Activated CD4-positive, alpha-beta memory T cell treated with anti-CD3 and anti-CD28 coated beads for 36 hours (primary cell): ENCODE measurements at regions not wholly inside any gene's neighbourhood (a gene's known extent, or its start where the extent isn't known, plus 50 kb on each side); places are given as distances from the start of the nearest gene placed in this dataset.

Experiments used
- CTCF ChIA-PET: fragments of 350-600 bp; sonication (Branson Sonifier 250); formaldehyde crosslinking; loops from one replicate; lab custom pipeline; 2021; ENCODE audit warnings: antibody characterized with exemption, inconsistent platforms; lab: Charles Lee
- POLR2A ChIA-PET: fragments of 350-600 bp; sonication (Branson Sonifier 250); formaldehyde crosslinking; loops from one replicate; lab custom pipeline; 2021; ENCODE audit warnings: antibody characterized with exemption; lab: Charles Lee
- DNase-seq: peaks from one replicate; pipeline ENCODE4 v3.0.0-alpha.2; 2020
- H3K27ac Mint-ChIP-seq: one replicate; pipeline ENCODE4 v1.8.0; 2021; ENCODE audit warnings: mixed read lengths
- H3K27me3 Mint-ChIP-seq: one replicate; pipeline ENCODE4 v1.8.0; 2021; ENCODE audit warnings: mixed read lengths
- H3K36me3 Mint-ChIP-seq: one replicate; pipeline ENCODE4 v1.8.0; 2021; ENCODE audit warnings: mixed read lengths
- H3K4me1 Mint-ChIP-seq: one replicate; pipeline ENCODE4 v1.8.0; 2021; ENCODE audit warnings: low read depth, mixed read lengths
- H3K4me3 Mint-ChIP-seq: one replicate; pipeline ENCODE4 v1.8.0; 2021; ENCODE audit warnings: mild to moderate bottlenecking, mixed read lengths
- H3K9me3 Mint-ChIP-seq: one replicate; pipeline ENCODE4 v1.8.0; 2021; ENCODE audit warnings: mixed read lengths
- intact Hi-C: fragments of 100-400 bp; cut with micrococcal nuclease; formaldehyde crosslinking; loops from one replicate; pipeline ENCODE4 v1.15.1; 2023

GRCh38 chr9:89891591-89892304 is 286.9 kb downstream of the GADD45G start:
- H3K27me3 Mint-ChIP-seq, result peaks cover 1% of the 10 kb centered on the region
- H3K36me3 Mint-ChIP-seq, result no peaks in the 10 kb centered on the region
- ChIA-PET CTCF (interaction anchor here (1.1 kb wide), 1 partner anchor 294 kb away, joined by 4 read pairs; no protein-coding TSS in a partner anchor), POLR2A (interaction anchor here (0.6 kb wide), 1 partner anchor 544 kb away, joined by 3 read pairs; no protein-coding TSS in a partner anchor)
- intact Hi-C loops, result no loop called here
- H3K4me3 Mint-ChIP-seq, result no peak overlapping the region
- H3K4me1 Mint-ChIP-seq, result no peaks in the 10 kb centered on the region
- no peak for DNase-seq
- H3K27ac Mint-ChIP-seq, result no peak overlapping the region
- no peaks in the 10 kb centered on the region for H3K9me3 Mint-ChIP-seq

- Mint-ChIP-seq H3K9me3 (no peaks in the 10 kb centered on the region), H3K4me1 (no peaks in the 10 kb centered on the region), H3K4me3 (no peak overlapping the region), H3K36me3 (no peaks in the 10 kb centered on the region), H3K27ac (no peak overlapping the region), H3K27me3 (peaks cover 4% of the 10 kb centered on the region)
- intact Hi-C loops, result no loop called here
- no peak for DNase-seq
- ChIA-PET POLR2A (no interaction called here), CTCF (no interaction called here)
Measured at GRCh38 chr9:89892920-89893319, 288.1 kb downstream of the GADD45G start.

GRCh38 chr9:89893886-89894285 is 289.1 kb downstream of the GADD45G start:
- Mint-ChIP-seq H3K9me3 (no peaks in the 10 kb centered on the region), H3K27me3 (peaks cover 4% of the 10 kb centered on the region), H3K27ac (no peak overlapping the region), H3K36me3 (no peaks in the 10 kb centered on the region), H3K4me3 (no peak overlapping the region), H3K4me1 (no peaks in the 10 kb centered on the region)
- intact Hi-C loops, result no loop called here
- ChIA-PET CTCF (no interaction called here), POLR2A (no interaction called here)
- no peak for DNase-seq

GRCh38 chr9:89896806-89897340 is 292.1 kb downstream of the GADD45G start:
- H3K36me3 Mint-ChIP-seq, result no peaks in the 10 kb centered on the region
- intact Hi-C loops, result no loop called here
- peaks cover 11% of the 10 kb centered on the region for H3K27me3 Mint-ChIP-seq
- no peak overlapping the region for H3K4me3 Mint-ChIP-seq
- POLR2A ChIA-PET, result no interaction called here
- H3K4me1 Mint-ChIP-seq, result no peaks in the 10 kb centered on the region
- DNase-seq, result no peak
- no peak overlapping the region for H3K27ac Mint-ChIP-seq
- H3K9me3 Mint-ChIP-seq, result no peaks in the 10 kb centered on the region
- CTCF ChIA-PET, result no interaction called here

- Mint-ChIP-seq H3K27ac (no peak overlapping the region), H3K4me3 (no peak overlapping the region), H3K4me1 (no peaks in the 10 kb centered on the region), H3K27me3 (peaks cover 20% of the 10 kb centered on the region), H3K9me3 (no peaks in the 10 kb centered on the region), H3K36me3 (no peaks in the 10 kb centered on the region)
- POLR2A ChIA-PET, result no interaction called here
- DNase-seq, result no peak
- CTCF ChIA-PET, result no interaction called here
- intact Hi-C loops, result no loop called here
Measured at GRCh38 chr9:89899573-89899972, 294.8 kb downstream of the GADD45G start.

GRCh38 chr9:89901920-89902319 is 297.1 kb downstream of the GADD45G start:
- Mint-ChIP-seq H3K4me3 (no peak overlapping the region), H3K9me3 (no peaks in the 10 kb centered on the region), H3K27ac (no peak overlapping the region), H3K4me1 (no peaks in the 10 kb centered on the region), H3K27me3 (peaks cover 24% of the 10 kb centered on the region), H3K36me3 (no peaks in the 10 kb centered on the region)
- DNase-seq, result no peak
- POLR2A ChIA-PET, result no interaction called here
- intact Hi-C loops, result no loop called here
- CTCF ChIA-PET, result no interaction called here

GRCh38 chr9:89902450-89903140 is 297.8 kb downstream of the GADD45G start:
- H3K27ac Mint-ChIP-seq, result no peak overlapping the region

GRCh38 chr9:89903141-89903475 is 298.3 kb downstream of the GADD45G start:
- ChIA-PET POLR2A (no interaction called here), CTCF (no interaction called here)
- Mint-ChIP-seq H3K27me3 (peaks cover 22% of the 10 kb centered on the region), H3K36me3 (no peaks in the 10 kb centered on the region), H3K9me3 (no peaks in the 10 kb centered on the region), H3K4me1 (no peaks in the 10 kb centered on the region), H3K4me3 (no peak overlapping the region), H3K27ac (no peak overlapping the region)
- intact Hi-C loops, result no loop called here
- DNase-seq, result no peak

More at GRCh38 chr9:89902450-89903140, 297.8 kb downstream of the GADD45G start:
- no peaks in the 10 kb centered on the region for H3K36me3 Mint-ChIP-seq
- ChIA-PET POLR2A (no interaction called here), CTCF (no interaction called here)
- no peaks in the 10 kb centered on the region for H3K4me1 Mint-ChIP-seq
- DNase-seq, result no peak
- H3K9me3 Mint-ChIP-seq, result no peaks in the 10 kb centered on the region
- peaks cover 22% of the 10 kb centered on the region for H3K27me3 Mint-ChIP-seq
- no peak overlapping the region for H3K4me3 Mint-ChIP-seq
- intact Hi-C loops, result no loop called here

GRCh38 chr9:89905606-89906338 is 301.0 kb downstream of the GADD45G start:
- ChIA-PET POLR2A (no interaction called here), CTCF (no interaction called here)
- intact Hi-C loops, result no loop called here
- no peak overlapping the region for H3K4me3 Mint-ChIP-seq
- no peak for DNase-seq
- H3K9me3 Mint-ChIP-seq, result no peaks in the 10 kb centered on the region
- peaks cover 19% of the 10 kb centered on the region for H3K27me3 Mint-ChIP-seq
- H3K4me1 Mint-ChIP-seq, result no peaks in the 10 kb centered on the region
- no peak overlapping the region for H3K27ac Mint-ChIP-seq
- H3K36me3 Mint-ChIP-seq, result no peaks in the 10 kb centered on the region

- Mint-ChIP-seq H3K27ac (no peak overlapping the region), H3K27me3 (no peaks in the 10 kb centered on the region), H3K4me1 (no peaks in the 10 kb centered on the region), H3K36me3 (no peaks in the 10 kb centered on the region), H3K9me3 (no peaks in the 10 kb centered on the region), H3K4me3 (no peak overlapping the region)
- DNase-seq, result no peak
- POLR2A ChIA-PET, result no interaction called here
- CTCF ChIA-PET, result interaction anchor here (0.8 to 1.7 kb wide), 2 partner anchors 11 to 309 kb away, joined by 3 to 4 read pairs; no protein-coding TSS in a partner anchor
- intact Hi-C loops, result no loop called here
Measured at GRCh38 chr9:89911721-89912604, 307.2 kb downstream of the GADD45G start.

GRCh38 chr9:89912605-89912953 is 307.8 kb downstream of the GADD45G start:
- intact Hi-C loops, result no loop called here
- H3K4me1 Mint-ChIP-seq, result no peaks in the 10 kb centered on the region
- no peak for DNase-seq
- CTCF ChIA-PET, result interaction anchor here (1.7 kb wide), 1 partner anchor 11 kb away, joined by 4 read pairs; no protein-coding TSS in a partner anchor
- no peaks in the 10 kb centered on the region for H3K27me3 Mint-ChIP-seq
- H3K36me3 Mint-ChIP-seq, result no peaks in the 10 kb centered on the region
- no peak overlapping the region for H3K4me3 Mint-ChIP-seq
- POLR2A ChIA-PET, result no interaction called here
- H3K27ac Mint-ChIP-seq, result no peak overlapping the region
- H3K9me3 Mint-ChIP-seq, result no peaks in the 10 kb centered on the region
